GM21717 (cell line): ENCODE measurements at regions not wholly inside any gene's neighbourhood (a gene's known extent, or its start where the extent isn't known, plus 50 kb on each side); places are given as distances from the start of the nearest gene placed in this dataset.
"Not testable (repeated sequence)": the region's sequence is repeated elsewhere in the genome, so short reads cannot be mapped to it uniquely, and the experiment has no call there.

ENCODE experiments used
- ATAC-seq: cut with Tn5 transposase; IDR thresholded peaks from one replicate; pipeline ENCODE4 v1.9.1; 2021; ENCODE audit warnings: mild to moderate bottlenecking, moderate library complexity; ENCODE audit not compliant: unreplicated experiment

GRCh38 chr10:85293483-85293882 is 965.1 kb downstream of the CCSER2 start:
- ATAC-seq: no peak

- ATAC-seq: no peak
These were observed 983.4 kb downstream of the CCSER2 start for GRCh38 chr10:85311613-85312337.

DNA sequence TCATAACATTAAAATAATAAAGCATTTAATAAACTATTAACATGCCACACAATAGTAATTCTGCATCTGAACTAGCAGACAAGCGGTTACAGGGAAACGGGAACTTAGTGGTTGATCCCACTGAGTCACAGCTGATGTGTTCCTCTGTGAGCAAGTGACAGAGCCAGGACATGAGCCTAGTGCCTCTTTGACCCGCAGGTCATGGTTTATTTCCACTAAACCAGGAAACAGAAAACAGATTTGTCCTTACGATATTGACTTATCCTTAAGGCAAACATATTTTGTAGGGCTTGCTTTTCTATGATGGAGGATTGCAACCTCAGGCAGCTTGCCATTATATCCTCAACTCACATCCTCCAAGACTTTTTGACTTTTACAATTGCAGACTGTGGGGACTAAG is 987.3 kb downstream of the CCSER2 start:
- no peak for ATAC-seq

GRCh38 chr10:85316276-85316675 is 987.9 kb downstream of the CCSER2 start:
- no peak for ATAC-seq

DNA sequence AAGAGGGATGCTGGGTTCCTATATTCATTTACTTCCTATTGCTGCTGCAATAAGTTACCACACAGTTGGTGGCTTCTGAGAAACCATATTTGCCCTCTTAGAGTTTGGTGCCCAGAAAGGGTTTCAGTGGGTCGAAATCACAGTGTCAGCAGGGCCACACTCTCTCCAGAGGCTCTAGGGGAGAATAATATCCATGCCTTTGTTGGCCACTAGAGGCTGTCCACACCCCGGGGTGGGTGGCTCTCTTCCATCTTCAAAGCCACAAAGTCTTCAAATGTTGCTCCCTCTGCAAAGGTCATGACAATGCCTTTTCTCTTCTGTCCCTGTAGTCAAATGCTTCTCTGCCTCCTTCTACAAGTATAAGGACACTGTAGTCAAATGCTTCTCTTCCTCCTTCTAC is 989.4 kb downstream of the CCSER2 start:
- ATAC-seq: no peak

DNA sequence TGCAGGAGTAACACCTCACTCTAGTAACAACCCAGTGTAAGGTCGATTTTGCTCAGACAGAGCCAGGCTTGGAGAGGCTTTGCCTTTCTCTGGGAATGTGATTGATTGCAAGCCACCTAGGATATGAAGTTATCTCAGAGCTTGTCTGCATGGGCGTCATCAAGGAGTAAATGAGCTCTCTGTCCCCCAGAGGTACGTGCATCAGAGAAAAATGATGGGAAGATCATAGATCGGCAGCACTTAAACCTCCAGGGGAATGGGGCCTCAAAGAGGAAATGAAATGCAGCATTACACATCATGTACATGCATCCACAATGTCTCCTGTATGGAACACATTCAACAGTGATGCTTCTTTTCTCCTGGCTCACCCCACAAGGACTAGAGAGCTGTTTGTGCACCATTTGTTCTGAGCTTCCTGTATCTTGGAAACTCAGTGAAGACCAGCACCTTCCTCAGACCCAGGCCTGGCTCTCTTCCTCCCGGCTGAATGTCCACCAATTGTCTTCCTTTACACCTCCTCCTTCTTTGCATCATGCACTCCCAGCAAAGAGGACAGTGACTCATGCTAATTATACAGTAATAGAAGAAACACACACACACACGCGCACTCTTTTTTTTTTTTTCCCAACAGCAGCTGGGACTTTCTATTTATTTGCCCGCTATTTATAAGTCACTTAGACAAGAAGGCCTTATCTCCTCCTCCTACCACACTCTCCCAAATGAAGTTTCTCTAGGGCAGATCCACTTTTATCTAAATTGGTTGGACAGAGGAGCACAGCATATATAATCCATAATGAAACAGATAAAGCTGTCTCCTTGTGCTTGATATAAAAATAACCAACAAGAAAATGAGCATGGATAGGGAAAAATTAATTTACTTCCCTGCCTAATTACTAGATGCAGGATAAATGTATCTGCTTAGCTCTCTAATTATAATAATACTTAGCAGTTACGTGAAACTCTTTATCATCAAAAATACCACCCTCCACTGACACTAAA is 990.7 kb downstream of the CCSER2 start:
- no peak for ATAC-seq

- ATAC-seq: no peak
These were observed 991.4 kb downstream of the CCSER2 start for GRCh38 chr10:85319826-85320225.

DNA sequence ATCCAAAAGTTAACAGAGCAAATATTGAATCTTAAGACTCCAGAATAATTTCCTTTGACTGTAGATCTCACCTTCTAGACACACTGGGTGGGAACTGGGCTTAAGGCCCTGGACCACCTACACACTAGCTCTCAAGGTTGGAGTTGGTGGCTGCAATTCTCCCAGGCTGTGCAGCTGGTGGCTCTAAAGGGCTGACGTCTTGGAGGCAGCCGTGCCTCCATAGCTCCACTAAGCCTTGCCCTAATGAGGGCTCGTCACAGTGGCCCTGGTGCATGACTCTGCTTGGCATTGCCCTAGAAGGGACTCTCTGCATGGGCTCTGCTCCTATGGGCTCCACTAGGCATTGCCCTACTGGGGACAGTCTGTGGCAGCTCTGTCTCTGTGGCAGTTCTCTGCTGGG is 1005.2 kb downstream of the CCSER2 start:
- ATAC-seq: no peak

- ATAC-seq: no peak
These were observed 1004.2 kb downstream of the GRID1 start for GRCh38 chr10:85362401-85362800.

DNA sequence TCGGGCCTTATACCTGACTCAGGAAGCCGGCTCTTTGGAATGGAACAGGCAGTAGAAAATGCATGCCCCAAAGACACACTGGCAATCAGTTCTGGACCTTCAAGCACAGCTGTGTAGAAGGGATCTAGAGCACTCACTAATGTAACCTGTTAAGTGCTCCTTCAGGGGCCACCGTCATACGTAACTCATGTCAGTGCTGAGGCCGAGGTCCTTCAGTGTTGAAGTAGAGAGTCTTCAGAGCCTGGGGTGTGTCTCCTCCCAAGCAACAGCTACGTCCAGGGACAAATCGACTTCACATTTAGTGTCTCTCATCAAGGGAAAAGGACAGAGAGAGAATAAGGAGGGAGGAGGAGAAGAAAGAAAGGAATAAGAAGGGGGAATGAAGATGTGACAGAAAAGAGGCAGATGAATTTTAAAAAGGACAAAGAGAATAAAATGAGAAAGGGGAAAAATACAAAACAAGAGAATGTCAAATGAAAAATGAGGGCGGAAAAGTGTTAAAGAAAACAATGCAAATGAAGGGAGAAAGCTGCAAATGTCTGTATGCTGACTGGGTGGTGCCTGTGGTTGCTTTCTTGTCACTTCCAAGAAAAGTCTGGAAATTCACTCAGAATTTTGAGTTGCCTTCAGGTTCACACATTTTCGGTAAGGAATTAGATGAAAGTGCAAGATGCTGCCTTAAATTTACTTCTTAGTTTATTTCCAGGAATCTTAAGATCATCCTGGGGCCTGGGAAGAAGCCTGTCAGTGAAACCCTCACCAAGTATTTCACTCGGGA is 989.4 kb downstream of the GRID1 start:
- no peak for ATAC-seq

GRCh38 chr10:85379338-85379737 is 987.3 kb downstream of the GRID1 start:
- no peak for ATAC-seq

DNA sequence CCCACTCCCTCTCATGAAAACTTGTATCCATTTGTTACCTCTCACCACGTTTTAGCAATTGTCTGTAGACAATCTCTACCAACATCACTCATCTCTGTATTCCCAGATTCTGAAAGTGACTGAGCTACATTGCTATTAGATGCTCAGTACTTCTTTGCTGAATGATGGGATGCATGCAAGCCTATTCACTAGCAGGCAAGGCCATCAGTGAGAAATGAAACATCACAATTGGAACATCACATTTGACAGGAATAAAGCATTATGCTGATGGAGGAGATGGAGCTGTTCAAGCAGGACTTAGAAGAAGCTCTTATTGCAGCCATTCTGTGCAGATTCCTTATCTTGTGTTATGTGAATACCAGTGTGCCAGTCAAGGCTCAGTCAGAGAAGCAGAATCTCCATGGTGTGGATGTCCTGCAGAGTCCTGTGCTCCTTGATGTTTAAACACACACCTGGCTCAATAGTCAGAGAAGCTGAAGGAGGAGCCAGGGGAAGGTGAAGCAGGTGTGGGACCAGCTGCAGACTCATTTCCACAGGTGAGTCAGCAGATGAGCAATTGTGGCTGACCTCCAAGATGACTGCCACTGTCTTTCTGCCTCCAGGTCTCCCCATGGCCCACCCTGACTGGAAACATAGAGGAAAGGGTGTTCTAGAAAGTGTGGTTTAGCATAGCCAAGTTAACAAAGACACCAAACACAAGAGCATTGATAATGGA is 965.5 kb downstream of the GRID1 start:
- ATAC-seq: no peak

- no peak for ATAC-seq
These were observed 964.1 kb downstream of the GRID1 start for GRCh38 chr10:85402541-85402940.

GRCh38 chr10:85407088-85407487 is 959.5 kb downstream of the GRID1 start:
- ATAC-seq: no peak

DNA sequence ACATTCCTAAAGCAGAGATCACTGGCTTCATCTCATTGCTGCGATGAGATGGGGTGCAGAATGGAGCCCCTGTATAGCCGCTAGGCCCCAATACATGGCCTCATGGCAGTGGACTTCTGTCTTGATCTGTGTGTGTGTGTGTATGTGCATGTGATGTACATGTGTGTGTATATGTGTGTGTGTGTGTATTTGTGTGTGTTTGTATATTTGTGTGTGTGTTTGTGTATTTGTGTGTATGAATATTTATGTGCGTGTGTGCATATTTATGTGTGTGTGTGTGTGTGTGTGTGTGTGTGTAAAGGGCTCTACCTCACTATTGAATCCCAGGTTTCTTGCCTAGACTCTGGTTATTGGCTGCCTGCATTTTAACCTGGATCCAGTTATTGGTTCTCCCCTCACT is 958.2 kb downstream of the GRID1 start:
- no peak for ATAC-seq

- ATAC-seq: not testable (repeated sequence)
These were observed 956.0 kb downstream of the GRID1 start for GRCh38 chr10:85410586-85410985.

GRCh38 chr10:85413570-85413969 is 953.0 kb downstream of the GRID1 start:
- no peak for ATAC-seq

DNA sequence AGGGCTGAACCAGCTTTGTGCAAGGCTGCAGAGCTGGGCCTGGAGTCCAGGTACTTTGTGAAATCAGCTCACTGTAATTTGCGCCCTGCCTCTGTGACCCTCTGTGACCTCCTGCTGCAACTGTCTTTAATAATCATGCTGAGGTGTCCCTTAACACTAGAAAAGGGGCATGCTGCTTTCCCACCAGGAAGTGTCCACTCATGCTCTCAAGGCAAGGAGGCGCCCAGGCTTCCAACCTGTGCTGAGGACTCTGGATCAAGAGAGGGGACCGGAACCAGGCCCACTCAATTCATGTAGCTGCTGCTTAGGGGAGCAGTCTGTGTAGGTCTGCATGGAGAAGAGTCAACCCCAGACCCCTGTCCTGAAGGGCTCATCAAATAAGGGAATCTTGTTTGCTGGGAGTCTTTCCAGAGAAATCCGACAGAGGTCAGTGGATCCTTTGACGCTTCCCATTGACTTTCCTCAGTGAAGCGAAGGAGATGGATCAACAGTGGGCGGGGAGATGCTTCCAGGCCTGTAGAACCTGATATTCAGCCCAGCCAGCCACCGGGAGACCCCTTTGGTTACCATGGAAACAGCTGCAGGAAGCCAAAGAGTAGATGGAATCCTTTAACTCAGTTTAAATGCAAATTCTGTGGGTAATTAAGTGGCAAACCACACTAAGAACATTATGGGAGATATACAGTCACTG is 945.9 kb downstream of the GRID1 start:
- no peak for ATAC-seq

- ATAC-seq: no peak
These were observed 945.2 kb downstream of the GRID1 start for GRCh38 chr10:85421421-85421820.

DNA sequence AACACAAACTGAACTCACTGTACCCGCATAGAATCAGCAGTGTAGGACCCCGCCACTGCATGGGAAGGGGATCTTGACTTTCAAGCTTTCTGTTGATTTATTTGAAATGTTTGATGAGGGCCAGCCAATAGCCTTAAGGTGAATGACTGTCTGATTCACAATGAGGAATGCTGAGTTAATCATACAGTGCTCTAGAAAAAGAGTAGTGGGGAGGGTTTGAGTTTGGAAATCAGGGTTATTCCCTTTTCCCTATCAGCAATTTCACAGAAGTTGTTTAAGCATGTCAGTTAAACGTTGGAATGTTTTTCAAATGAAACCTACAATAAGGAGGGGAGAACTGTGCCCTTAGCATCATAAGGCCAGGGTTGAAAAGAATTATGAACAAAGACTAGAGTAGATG is 937.5 kb downstream of the GRID1 start:
- ATAC-seq: no peak
